HG02678 (cell line): ENCODE measurements at regions not wholly inside any gene's neighbourhood (a gene's known extent, or its start where the extent isn't known, plus 50 kb on each side); places are given as distances from the start of the nearest gene placed in this dataset.

Experiments used
- ATAC-seq: cut with Tn5 transposase; IDR thresholded peaks from one replicate; pipeline ENCODE4 v1.9.1; 2021; ENCODE audit warnings: mild to moderate bottlenecking, moderate library complexity; ENCODE audit not compliant: unreplicated experiment

DNA sequence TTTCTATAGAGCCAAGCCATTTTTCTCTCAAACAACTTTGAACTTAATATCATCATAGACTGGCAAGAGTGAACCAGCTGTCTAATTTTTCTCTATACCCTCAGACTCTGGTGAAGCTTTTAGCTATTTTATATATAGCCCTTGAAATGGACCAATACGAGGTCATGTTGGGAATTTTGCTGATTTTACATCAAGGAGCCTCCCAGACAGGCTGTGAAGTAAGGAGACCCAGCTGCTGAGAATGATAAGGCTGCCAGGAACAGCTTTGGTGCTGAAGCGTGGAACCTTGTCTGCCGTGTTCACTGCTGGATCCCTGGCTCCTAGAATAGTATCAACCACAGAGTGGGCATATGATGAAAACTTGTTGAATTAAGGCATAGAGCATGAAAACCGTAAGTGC, 326.2 kb upstream of the NAV3 start:
- no peak for ATAC-seq

DNA sequence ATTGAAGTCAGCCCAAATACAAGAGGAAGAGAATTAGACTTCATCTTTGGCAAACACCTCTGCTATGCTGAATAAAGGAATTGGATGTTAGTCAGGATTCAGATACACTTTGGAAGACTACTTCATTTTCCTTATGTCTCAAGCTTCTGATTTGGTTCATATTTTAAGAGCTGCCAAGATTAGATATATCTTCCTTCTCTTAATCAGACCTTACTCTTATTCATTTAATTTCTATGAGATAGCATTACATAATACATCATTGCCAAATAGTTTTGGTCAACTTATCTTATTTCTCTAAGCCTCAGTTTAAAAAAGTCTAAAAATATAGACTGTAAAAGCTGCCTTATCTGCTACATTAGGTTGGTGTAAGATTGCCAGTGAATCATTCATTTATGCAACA, 330.6 kb upstream of the NAV3 start:
- no peak for ATAC-seq

DNA sequence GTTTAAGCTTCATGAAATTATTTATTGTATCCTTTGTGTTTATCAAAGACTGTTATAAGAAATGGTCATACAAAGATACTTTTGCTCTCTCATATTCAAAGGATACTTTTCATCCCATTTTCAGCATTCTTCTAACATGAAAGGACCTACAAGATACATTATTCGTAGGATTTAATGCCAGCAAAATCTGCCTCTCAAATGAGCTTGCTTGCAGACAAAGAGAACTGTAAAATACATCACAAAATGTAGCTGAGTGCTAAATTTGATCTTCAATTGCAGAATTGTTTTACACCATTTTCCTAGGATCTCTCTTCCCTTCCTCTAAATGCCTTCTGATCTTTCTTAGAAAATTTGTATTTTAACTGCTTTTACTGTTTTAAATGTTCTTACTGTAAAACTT, 333.0 kb upstream of the NAV3 start:
- ATAC-seq = no peak

DNA sequence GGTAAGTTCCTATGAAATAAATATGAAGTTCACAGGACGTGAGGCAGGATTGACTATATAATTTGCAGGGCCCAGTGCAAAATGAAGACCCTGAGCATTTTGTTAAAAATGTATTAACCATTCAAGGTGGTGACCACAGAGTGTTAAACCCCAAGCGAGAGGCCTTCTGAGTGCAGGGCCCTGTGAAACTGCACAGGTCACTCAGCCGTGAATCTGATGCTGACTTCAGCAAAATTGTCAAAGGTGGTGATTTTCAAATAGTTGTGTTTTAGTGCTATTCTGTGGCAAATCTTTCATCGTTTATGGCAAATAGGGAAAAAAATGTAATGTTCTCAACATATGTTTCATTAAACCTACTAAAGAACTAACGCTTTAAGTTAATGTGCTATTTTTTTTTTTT, 334.0 kb upstream of the NAV3 start:
- ATAC-seq = no peak

DNA sequence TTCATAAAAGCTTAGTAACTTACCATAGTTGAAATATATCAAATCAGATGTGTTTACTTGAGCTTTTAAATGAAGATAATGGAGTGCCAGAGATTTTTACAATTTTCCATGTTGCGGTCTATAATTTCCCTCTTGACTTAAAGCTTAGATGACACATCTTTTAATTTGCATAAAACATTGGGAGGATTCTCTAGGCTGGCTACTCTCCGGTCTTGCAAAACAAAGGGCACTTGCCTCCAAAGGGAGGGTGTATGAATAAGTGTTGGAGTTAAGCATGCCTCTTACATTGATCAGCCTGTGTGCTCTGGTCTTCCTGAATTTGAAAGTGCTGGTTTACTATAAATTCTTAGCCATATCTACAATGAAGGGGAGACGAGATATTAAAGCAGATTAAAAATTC, 336.4 kb upstream of the NAV3 start:
- ATAC-seq = no peak

DNA sequence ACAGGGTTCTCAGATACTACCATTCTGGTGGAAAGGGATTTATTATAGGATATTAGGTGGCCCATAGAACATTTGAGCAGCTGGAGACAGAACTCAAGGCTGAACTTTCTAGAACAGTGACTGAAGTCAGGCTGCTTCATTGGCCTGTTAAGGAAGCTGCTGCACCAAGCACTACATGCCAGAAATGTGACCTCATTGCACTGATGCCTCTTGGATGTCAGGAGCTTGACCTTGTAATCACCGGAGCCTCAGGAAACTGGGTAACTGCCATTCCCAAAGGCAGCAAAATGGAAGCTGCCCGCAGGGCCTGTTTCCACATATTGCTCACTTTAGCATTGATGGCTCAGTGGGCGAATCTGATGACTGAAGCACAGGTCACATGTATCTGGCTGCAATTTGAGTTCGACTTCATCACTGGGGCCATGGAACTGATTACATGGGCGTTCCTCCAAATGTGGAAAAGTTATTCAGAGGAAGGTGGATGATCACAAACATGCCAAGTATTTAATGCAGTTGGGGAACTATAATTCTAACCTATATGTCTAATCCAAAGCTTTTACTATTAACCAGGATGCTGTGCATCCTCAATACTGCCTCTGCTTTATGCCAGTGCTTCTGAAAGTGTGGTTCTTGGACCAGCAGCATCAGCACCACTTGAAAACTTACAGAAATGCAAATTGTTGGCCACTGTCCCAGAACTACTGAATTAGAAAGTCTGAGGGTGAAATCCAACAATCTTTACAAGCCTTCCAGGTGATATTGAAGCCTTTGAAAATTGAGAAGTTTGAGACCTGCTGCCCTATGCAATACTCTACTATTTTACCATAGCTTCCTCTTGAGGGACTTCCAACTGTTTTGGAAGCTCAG, 337.2 kb upstream of the NAV3 start:
- ATAC-seq = no peak

DNA sequence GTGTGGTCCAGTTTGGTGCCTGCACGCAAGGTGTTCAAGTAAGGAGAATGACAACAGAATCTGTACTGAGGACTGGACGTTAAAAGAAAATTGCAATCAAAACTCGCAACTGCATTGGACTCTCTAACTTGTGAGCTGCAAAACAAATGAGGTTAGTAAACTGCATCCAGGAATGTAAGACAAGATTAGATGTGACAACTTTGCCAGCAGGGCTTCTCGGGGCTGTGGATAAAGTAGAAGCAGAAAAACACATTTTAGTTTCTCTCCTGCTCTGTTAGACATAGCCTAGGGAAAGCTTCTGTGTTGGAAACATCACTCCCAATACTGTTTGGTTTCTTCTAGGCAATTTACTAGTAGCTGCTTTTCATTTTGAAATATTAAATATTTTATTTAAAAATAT, 338.2 kb upstream of the NAV3 start:
- no peak for ATAC-seq

DNA sequence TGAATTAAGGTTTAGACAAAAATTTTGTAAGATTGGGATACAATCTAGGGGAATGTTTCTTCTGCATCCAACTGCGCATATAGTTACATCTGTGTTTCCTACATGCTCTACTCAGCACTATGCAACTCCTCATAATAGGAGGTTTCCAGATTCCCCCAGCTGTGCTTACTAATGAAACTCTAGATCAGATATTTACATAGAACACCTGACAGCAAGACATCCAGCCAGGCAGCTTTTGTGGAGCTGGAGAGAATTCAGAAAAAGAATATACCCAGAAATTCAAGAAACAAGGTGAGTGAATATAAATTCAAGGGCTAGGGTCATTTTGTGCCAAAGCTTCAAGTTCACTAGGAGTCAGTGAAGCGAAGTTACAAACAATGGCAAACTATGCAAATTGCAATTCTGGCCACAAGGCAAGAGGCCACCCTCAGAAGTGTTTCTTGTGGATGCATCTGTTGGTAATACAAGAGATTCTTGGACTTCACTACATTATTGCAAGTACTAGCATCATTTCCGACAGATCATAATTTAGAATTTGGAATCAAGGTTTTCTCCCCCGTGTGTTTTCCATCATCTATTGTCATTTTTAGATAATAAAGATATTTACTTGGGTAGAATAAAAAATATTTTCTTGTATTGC, 341.2 kb upstream of the NAV3 start:
- ATAC-seq = no peak

DNA sequence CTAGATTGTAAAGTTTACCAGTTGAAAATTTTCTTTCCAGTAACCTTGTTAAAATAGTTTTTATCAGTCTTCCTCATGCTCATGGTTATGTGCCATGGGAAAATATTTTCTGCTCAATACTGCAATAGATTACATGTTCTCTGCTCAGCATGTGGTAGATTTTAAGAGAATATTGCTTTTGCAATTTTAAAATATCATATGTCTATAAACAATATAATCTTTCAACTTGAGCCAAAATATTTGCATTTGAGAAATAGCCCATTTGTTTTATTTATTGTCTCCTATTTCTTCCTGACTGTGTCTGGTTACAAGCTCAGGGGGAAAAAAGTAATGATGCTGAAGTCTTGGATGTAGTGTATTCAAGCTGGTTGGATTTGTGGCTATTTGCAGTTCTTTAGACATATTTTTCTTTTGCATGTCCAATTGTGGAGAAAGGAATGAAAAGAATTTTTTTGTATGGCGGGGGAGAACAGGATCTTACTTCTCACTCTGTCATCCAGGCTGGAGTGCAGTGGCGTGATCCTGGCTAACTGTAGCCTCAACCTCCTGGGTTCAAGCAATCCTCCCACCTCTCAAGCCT, 342.6 kb upstream of the NAV3 start:
- ATAC-seq = no peak

DNA sequence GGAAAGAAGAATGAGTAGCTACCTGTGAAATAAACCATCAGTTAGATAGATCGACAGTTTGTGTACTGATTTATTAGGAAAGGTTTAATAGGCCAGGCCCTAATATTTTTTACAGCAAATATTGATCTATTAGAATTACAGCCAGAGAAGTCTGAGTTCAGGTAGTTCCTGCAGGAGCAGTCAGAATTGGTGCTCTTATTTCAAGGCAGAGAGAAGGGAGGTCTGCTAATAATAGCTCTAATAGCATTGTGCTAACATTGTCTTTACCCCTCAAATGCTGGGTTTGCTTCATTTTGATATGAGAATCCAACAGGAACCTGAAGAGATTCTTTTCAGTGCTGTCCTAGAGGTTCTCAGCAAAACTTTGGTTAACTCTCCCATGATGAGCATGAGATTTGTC, 343.8 kb upstream of the NAV3 start:
- no peak for ATAC-seq

DNA sequence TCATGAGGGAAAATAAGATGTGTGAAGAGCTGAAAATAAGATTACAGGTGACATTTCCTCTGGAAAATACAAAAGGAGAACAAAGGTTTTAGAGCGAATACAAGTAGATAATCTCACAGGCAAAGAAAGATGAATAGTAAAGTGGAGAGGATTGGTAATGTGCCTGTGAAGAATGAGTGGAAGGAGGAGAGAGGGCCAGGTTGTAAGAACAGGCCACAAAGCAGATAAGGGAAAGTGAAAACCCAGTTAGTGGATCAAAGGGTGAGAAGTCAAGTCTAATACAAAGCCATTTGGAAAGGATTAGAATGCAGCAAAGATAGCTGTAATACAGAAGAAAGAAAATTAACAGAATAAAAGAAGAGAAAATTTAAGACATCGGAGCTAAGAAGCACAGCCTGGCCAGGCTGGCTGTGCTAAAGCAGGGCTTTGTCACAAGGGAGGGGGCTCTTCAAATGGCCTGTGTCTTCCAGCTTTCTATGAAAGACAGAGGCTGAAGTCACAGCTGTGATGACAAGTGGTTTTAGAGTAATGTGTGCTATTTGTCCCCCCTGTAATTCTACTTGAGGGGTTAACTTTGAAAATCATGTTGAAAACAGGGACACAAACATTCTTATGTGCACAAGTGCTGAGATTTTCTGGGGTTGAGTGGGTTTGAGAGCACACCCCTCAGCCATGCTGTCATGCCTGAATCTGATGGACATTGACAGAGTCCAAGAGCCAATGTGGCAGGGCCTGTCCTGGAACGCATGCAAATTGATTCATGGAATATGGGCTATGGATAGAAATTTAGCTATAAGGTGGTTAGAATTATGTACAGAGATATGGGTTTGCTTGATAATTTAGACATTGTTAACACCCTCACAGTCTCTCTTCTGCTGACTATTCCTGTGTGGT, 344.5 kb upstream of the NAV3 start:
- no peak for ATAC-seq

DNA sequence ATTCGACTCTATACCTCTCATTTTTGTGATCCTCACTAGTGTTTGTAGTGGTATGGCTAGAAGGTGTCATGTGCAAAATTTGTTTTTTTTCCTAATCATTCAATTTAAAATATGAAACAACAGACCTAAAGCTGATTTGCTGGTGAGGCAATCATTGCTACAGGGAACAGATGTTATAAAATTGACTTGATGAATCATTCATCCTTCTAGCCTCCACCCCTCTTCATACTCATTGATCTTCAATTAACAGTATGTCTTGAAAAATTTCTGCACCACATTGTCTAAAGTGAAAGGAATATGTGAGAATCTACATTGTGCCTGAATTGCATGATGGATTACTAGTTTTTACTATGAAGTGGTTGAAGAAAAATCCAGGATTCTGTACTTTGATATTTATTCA, 349.0 kb upstream of the NAV3 start:
- ATAC-seq = no peak

DNA sequence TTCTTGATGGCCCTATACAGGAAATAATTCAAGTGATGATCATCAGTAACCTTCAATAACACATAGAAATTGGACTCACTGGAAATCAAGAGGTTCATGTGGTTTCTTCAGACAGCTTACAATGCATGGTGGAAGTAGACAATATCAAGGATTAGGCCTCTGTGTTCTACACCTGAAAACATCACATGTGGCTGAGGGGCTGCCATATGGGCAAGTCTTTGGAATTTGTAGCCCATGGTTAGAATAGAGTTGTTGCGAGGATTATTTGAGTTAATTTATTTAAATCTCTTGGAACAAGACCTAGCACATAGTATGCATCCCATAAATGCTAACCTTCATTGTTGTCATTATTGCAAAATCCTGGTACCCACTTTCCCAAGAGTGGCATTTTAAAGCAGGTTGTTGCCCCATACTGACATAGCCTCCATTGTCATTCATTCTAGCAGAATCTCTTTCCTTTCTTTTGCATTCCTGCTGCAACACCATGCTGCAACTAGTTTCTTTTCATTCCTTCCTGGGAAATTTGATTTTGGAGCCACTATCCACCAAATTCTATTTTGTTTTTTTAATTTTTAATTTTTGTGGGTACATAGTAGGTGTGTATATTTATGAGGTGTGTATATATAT, 352.7 kb upstream of the NAV3 start:
- ATAC-seq = no peak

DNA sequence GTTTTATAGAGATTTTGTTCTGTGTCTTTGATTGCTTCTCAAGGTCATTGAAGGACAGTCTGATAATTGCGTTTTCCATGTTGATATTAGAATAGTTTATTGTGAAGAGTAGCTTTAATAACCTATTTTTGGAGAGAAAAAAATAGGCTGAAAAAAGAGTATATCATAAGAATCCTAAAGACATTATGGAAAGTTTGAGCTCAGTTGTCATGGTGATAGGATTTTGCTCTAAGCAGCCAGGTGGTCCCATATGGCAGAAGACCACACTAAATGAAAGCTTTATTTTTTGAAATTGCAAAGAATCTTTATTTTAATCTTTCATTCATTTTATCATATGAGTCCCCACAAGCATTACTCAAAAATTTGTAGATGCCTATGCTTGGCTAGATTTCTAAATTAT, 358.9 kb upstream of the NAV3 start:
- no peak for ATAC-seq

DNA sequence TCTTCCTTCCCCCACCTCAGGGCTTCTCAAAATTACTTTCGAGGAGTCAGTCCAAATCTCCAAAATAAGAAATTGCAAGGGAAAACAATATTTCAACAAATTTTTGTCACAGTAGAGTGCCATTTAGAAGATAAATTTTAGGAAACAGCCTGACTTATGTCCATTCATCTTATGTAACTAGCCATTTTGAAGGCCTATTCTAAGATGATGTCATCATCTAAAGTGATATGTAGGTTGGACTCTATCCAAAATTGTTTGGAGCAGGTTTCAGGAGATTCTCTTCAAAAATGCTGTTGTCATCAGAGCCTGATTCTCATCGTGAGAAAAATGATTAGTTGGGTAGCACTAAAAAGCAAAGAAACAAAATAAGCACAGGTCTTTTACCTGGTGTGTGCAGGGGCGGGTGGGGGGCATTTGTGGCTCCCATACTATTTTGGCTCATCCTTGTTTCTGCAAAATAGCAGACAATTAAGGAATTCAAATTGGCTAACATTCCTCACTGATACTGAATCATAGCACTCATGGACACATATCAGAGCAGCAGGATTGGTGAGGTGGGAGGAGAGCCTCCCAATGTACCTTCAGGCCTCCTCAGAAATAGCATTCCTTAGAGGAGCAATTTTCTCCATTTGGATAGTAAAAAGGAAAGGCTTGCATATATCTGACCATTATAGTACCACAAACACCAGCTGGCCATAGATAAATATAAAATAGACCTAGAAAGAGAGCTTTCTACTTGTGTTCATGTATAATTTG, 360.9 kb upstream of the NAV3 start:
- no peak for ATAC-seq

DNA sequence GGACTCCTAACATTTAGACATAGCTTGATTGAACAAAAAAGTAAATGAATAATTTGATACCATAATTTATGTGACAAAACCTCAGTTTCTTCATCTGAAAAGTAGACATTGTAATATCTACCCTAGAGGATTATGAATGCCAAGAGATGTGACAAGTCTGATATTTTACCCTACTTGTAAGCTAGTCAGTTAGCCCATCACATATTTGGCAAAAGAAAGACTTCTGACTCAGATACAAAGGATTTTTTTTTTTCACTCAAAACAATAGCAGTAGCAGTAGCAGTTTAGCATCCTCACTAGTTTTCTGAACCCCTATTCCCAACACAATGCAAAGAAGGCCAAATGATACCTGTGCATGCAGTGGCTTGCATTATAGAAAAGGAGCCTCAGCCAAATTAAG, 377.3 kb upstream of the E2F7 start:
- ATAC-seq = no peak

DNA sequence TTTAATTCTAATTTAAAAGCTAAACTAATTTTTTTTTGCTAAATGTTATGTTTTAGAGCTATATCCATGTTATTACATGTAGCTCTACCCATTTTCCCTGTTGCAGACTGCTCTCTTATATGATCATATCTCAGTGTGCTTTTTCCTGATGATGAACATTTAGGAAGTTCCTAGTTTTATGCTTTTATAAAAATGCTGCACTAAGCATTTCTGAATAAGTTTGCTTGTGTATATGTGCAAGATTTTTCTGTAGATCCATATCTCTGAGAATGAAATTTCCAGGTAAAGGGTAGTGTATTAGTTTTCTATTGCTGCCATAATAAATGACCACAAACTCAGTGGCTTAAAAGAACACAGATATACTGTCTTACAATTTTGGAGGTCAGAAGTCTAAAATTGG, 374.4 kb upstream of the E2F7 start:
- ATAC-seq = no peak

DNA sequence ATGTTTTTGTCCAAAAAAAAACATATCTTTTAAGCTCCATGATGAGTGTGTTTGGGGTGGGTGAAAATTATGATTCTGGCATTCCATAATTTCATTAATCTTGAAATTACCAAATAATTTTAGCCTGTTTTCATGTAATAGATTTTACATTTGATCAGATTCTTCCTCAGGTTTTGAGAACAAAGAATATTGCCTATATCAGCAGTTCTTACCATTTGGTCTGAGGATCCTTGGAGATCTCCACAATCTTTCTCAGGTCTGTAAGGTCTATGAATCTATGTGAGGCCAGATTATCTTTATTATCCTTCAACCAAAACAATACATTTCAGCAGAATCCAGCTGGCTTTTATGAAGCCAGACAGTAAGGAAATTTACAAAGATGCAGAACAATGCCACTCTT, 373.3 kb upstream of the E2F7 start:
- ATAC-seq = no peak

DNA sequence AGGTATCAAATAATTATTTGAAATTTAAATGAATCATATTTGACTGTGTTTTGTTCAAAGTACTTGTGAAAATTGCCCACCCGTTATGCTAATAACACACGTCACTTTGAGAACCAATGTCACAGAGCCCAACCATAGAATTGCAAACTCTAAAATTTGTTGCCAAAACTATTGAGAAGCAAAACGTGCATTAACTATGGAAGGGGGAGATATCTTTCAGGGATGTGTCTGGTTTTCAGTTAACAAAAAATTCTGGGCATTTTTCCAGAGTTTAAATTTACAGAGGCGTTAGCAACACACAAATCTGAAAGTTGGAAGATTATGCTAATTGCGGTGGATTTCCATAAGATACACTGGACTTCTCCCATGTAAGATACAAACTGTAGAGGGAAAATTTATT, 371.8 kb upstream of the E2F7 start:
- ATAC-seq = no peak

DNA sequence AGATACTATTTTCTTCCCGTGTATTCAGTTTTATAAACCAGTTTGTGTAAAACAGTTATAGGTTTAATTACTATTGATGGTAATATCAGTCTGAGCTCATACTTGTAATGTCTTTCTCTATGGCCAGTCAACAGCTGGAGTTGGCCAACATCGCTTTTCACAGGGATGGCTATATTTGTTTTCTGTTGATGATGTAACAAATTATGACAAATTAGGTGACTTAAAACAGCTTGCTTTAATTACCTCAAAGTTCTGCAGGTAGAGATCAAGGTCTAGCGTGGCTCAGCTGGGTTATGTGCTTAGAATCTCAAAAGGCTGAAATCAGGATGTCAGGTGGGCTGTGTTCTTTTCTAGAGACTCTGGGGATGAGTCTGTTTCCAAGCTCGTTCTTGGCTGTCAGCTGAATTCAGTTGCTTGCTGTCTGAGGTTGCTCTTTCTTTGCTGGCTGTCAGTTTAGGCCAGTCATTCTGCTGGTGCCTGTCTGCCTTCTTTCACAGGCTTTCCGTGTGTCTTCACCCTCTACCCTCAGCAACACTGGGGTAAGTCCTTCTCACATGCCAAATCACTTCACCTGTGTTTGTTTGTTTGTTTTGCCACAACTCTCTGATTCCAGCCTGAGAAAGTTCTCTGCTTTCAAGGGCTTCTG, 370.2 kb upstream of the E2F7 start:
- ATAC-seq = no peak
